ENCODE measurements at regions not wholly inside any gene's neighbourhood (a gene's known extent, or its start where the extent isn't known, plus 50 kb on each side); places are given as distances from the start of the nearest gene placed in this dataset.
"Not testable (repeated sequence)": the region's sequence is repeated elsewhere in the genome, so short reads cannot be mapped to it uniquely, and the experiment has no call there.

DNA sequence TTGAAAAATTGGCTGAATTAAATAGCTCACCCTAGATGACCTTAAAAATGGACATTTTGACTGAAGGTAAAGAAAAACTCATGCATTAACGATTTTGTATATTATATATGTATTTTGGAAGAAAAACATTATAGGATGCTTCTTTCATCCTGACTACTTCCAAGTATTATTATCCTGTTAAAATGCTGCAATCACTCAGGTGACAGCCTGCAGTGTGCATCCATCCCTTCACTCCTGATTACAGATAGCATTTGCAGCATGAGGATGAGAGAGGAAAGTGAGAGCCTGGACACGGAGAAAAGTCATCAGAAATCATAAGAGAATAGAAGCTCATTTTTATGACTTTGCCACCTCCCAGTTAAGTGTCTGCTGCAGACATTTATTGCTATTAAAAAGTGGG is 1055.6 kb downstream of the PCDH17 start:
- H3K9ac ChIP-seq (ENCODE audit: low read length): no peak overlapping the region
- no peak overlapping the region for H3K4me3 ChIP-seq (ENCODE audit: low read length)
- H3K4me1 ChIP-seq (ENCODE audit: low read length): no peaks in the 10 kb centered on the region
- no peaks in the 10 kb centered on the region for H3K36me3 ChIP-seq (ENCODE audit: insufficient read depth, low read length)
- no peaks in the 10 kb centered on the region for H3K79me2 ChIP-seq (ENCODE audit: low read length)
- no peak for DNase-seq
- no peaks in the 10 kb centered on the region for H3K9me2 ChIP-seq (replicated peaks; ENCODE audit: insufficient read depth, low read length)
- no peak overlapping the region for H2AFZ ChIP-seq (ENCODE audit: low read length)
- no peaks in the 10 kb centered on the region for H3K27me3 ChIP-seq (ENCODE audit: low read length)
- no peak overlapping the region for H3K27ac ChIP-seq (ENCODE audit: low read length)
- no peaks in the 10 kb centered on the region for H4K20me1 ChIP-seq (ENCODE audit: insufficient read depth, low read depth, low read length)
- H3K4me2 ChIP-seq (ENCODE audit: low read depth, low read length, poor library complexity, severe bottlenecking): no peak overlapping the region
- peaks cover 23% of the 10 kb centered on the region for H3K9me3 ChIP-seq (ENCODE audit: low read length)

DNA sequence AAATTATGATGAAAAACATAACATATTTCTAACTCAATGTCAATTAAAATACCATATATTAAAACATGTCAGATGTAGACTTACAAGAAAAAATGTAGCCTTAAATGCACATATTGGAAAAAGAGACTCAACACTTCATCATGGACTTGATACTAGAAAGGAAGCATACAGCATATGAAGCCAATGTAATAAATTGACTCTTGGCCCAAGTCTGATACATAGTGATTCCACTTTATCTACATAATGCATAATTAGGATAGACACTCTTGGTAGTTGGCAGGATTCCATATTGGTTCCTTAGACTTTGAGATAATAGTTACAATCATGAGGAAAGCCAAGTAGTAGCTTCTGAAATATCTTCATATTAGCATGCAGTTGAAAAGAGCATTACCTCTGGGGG is 1067.0 kb downstream of the PCDH17 start:
- no peaks in the 10 kb centered on the region for H4K20me1 ChIP-seq (ENCODE audit: insufficient read depth, low read depth, low read length)
- H3K9me3 ChIP-seq (ENCODE audit: low read length): peaks cover 24% of the 10 kb centered on the region
- no peaks in the 10 kb centered on the region for H3K79me2 ChIP-seq (ENCODE audit: low read length)
- H3K4me1 ChIP-seq (ENCODE audit: low read length): no peaks in the 10 kb centered on the region
- H3K27me3 ChIP-seq (ENCODE audit: low read length): no peaks in the 10 kb centered on the region
- H3K4me3 ChIP-seq (ENCODE audit: low read length): no peak overlapping the region
- H3K9me2 ChIP-seq (replicated peaks; ENCODE audit: insufficient read depth, low read length): no peaks in the 10 kb centered on the region
- DNase-seq: no peak
- H3K27ac ChIP-seq (ENCODE audit: low read length): no peak overlapping the region
- H3K9ac ChIP-seq (ENCODE audit: low read length): no peak overlapping the region
- no peak overlapping the region for H3K4me2 ChIP-seq (ENCODE audit: low read depth, low read length, poor library complexity, severe bottlenecking)
- no peak overlapping the region for H2AFZ ChIP-seq (ENCODE audit: low read length)
- H3K36me3 ChIP-seq (ENCODE audit: insufficient read depth, low read length): no peaks in the 10 kb centered on the region

DNA sequence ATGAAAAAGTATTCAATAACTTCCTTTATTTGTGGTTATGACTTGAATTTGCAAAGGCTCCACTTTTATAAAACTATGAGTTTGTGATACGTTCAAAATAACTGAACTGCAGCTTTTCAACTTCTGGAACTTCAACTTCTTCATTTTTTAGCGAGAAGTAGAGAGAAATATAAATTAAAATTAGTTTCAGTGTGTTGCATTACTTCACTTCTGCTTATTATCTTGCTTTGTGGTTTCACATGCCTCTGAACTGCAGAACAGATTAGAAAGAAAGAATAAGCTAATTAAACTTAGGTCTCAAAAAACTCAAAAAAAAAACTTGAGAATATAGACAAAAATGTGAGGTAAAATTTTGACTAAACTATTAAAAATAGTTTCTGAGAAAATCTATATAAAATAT is 1073.4 kb downstream of the PCDH17 start:
- H3K27me3 ChIP-seq (ENCODE audit: low read length): no peaks in the 10 kb centered on the region
- no peaks in the 10 kb centered on the region for H3K79me2 ChIP-seq (ENCODE audit: low read length)
- no peaks in the 10 kb centered on the region for H3K36me3 ChIP-seq (ENCODE audit: insufficient read depth, low read length)
- DNase-seq: no peak
- no peak overlapping the region for H3K4me3 ChIP-seq (ENCODE audit: low read length)
- H4K20me1 ChIP-seq (ENCODE audit: insufficient read depth, low read depth, low read length): no peaks in the 10 kb centered on the region
- no peak overlapping the region for H3K27ac ChIP-seq (ENCODE audit: low read length)
- no peak overlapping the region for H3K9ac ChIP-seq (ENCODE audit: low read length)
- H3K4me2 ChIP-seq (ENCODE audit: low read depth, low read length, poor library complexity, severe bottlenecking): no peak overlapping the region
- H3K4me1 ChIP-seq (ENCODE audit: low read length): no peaks in the 10 kb centered on the region
- H3K9me2 ChIP-seq (replicated peaks; ENCODE audit: insufficient read depth, low read length): no peaks in the 10 kb centered on the region
- peaks cover 46% of the 10 kb centered on the region for H3K9me3 ChIP-seq (ENCODE audit: low read length)
- no peak overlapping the region for H2AFZ ChIP-seq (ENCODE audit: low read length)

DNA sequence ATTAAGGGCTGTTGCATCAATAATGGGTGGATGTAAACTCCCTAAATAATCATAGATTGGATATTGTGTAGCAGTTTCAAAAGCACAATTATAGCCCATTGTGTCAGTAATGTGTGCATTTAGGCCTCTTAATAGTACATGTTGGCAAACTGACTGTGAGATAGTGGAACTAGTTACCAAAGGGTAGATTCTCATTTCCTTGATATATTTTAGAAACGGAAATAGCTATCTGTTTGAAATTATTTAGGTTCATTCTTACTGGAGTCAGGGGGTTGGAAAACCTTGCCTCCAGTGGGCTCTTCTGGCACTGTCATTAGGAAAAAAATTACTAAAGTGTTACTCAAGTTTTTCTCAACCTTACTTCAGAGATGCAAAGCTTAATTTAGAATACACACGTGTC is 1074.9 kb downstream of the PCDH17 start:
- no peaks in the 10 kb centered on the region for H4K20me1 ChIP-seq (ENCODE audit: insufficient read depth, low read depth, low read length)
- no peaks in the 10 kb centered on the region for H3K9me2 ChIP-seq (replicated peaks; ENCODE audit: insufficient read depth, low read length)
- no peak overlapping the region for H3K4me2 ChIP-seq (ENCODE audit: low read depth, low read length, poor library complexity, severe bottlenecking)
- H3K9me3 ChIP-seq (ENCODE audit: low read length): peaks cover 44% of the 10 kb centered on the region
- H2AFZ ChIP-seq (ENCODE audit: low read length): no peak overlapping the region
- no peak overlapping the region for H3K27ac ChIP-seq (ENCODE audit: low read length)
- H3K4me3 ChIP-seq (ENCODE audit: low read length): no peak overlapping the region
- H3K9ac ChIP-seq (ENCODE audit: low read length): no peak overlapping the region
- H3K36me3 ChIP-seq (ENCODE audit: insufficient read depth, low read length): no peaks in the 10 kb centered on the region
- H3K79me2 ChIP-seq (ENCODE audit: low read length): no peaks in the 10 kb centered on the region
- DNase-seq: no peak
- H3K27me3 ChIP-seq (ENCODE audit: low read length): no peaks in the 10 kb centered on the region
- H3K4me1 ChIP-seq (ENCODE audit: low read length): no peaks in the 10 kb centered on the region

DNA sequence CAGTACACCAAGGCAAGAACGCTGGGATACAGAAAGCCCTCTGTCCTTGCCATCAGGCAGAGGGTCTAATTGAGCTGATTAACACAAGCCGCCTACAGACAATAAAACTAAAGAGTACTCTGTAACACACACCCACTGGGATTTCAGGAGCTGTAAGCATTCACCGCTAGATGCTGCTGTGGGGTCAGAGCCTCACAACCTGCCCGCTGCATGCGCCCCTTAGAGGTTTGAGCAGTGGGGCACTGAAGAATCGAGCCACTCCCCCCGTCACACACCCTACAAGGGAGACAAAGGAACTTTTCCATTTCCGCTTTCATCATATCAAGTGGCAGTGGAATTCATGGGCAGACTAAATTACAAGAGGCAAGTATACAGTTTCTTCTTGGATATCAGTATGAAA is 1080.6 kb downstream of the PCDH17 start:
- peak; percentile 41 for DNase-seq
- no peaks in the 10 kb centered on the region for H3K4me1 ChIP-seq (ENCODE audit: low read length)
- no peak overlapping the region for H3K9ac ChIP-seq (ENCODE audit: low read length)
- no peak overlapping the region for H3K4me3 ChIP-seq (ENCODE audit: low read length)
- peaks cover 27% of the 10 kb centered on the region for H3K9me3 ChIP-seq (ENCODE audit: low read length)
- no peak overlapping the region for H2AFZ ChIP-seq (ENCODE audit: low read length)
- H3K9me2 ChIP-seq (replicated peaks; ENCODE audit: insufficient read depth, low read length): no peaks in the 10 kb centered on the region
- no peaks in the 10 kb centered on the region for H3K27me3 ChIP-seq (ENCODE audit: low read length)
- H3K4me2 ChIP-seq (ENCODE audit: low read depth, low read length, poor library complexity, severe bottlenecking): no peak overlapping the region
- no peaks in the 10 kb centered on the region for H3K79me2 ChIP-seq (ENCODE audit: low read length)
- H3K27ac ChIP-seq (ENCODE audit: low read length): no peak overlapping the region
- no peaks in the 10 kb centered on the region for H4K20me1 ChIP-seq (ENCODE audit: insufficient read depth, low read depth, low read length)
- no peaks in the 10 kb centered on the region for H3K36me3 ChIP-seq (ENCODE audit: insufficient read depth, low read length)

DNA sequence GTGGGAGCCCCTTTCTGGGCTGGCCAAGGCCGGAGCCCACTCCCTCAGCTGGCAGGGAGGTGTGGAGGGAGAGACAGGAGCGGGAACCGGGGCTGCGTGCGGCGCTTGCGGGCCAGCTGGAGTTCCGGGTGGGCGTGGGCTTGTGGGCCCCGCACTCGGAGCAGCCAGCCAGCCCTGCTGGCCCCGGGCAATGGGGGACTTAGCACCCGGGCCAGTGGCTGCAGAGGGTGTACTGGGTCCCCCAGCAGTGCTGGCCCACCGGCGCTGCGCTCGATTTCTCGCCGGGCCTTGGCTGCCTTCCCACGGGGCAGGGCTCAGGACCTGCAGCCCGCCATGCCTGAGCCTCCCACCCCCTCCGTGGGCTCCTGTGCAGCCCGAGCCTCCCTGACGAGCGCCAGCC is 1082.5 kb downstream of the PCDH17 start:
- not testable (repeated sequence) for H3K4me2 ChIP-seq (ENCODE audit: low read depth, low read length, poor library complexity, severe bottlenecking); H3K27ac ChIP-seq (ENCODE audit: low read length); H2AFZ ChIP-seq (ENCODE audit: low read length); DNase-seq; H3K4me1 ChIP-seq (ENCODE audit: low read length); H3K79me2 ChIP-seq (ENCODE audit: low read length); H3K36me3 ChIP-seq (ENCODE audit: insufficient read depth, low read length); H3K9me2 ChIP-seq (replicated peaks; ENCODE audit: insufficient read depth, low read length); H4K20me1 ChIP-seq (ENCODE audit: insufficient read depth, low read depth, low read length); H3K4me3 ChIP-seq (ENCODE audit: low read length); H3K9ac ChIP-seq (ENCODE audit: low read length); H3K27me3 ChIP-seq (ENCODE audit: low read length)
- peaks cover 22% of the 10 kb centered on the region for H3K9me3 ChIP-seq (ENCODE audit: low read length)

DNA sequence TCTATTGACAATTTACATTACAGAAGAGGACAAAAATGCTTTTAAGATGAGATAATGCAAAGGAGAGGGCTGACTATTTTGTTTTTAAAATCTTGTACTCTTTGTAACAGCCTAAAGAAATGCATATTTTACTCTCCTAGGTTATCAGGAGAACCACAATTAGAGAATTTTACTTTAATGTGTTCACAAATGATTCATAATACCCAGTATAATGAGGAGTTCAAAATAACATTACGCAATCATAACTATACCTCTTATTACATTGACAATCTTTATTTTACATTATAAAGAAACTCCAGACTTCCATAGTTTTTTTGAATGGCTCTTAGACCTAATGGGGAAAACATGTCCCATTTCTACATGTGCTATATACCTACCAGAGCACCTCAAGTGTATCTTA is 1089.7 kb downstream of the PCDH17 start:
- Histone ChIP-seq H3K4me3 (ENCODE audit: low read length) (no peak overlapping the region), H4K20me1 (ENCODE audit: insufficient read depth, low read depth, low read length) (no peaks in the 10 kb centered on the region)

DNA sequence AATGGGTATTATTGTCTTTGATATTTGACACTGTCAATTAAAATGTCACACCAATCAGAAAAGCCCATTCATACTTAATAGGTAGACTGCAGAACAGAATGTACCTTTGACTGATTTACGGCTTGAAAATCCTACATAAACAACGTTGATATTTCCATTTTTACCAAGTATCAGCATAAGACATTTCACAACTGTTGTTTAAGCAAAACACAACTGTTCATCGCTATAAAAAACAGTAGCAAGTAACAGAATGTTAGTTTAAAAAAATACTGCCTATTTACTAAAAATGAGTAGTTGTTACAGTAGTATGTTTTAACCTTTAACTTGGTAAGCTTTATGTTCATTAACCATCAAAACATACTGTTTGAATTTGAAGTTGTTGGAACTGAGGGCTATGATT is 1096.6 kb downstream of the PCDH17 start:
- H3K9ac ChIP-seq (ENCODE audit: low read length): no peak overlapping the region
- H3K4me2 ChIP-seq (ENCODE audit: low read depth, low read length, poor library complexity, severe bottlenecking): no peak overlapping the region
- no peak overlapping the region for H3K27ac ChIP-seq (ENCODE audit: low read length)
- H3K9me3 ChIP-seq (ENCODE audit: low read length): peaks cover 36% of the 10 kb centered on the region
- H3K36me3 ChIP-seq (ENCODE audit: insufficient read depth, low read length): no peaks in the 10 kb centered on the region
- H3K9me2 ChIP-seq (replicated peaks; ENCODE audit: insufficient read depth, low read length): no peaks in the 10 kb centered on the region
- no peak overlapping the region for H3K4me3 ChIP-seq (ENCODE audit: low read length)
- no peak for DNase-seq
- H3K4me1 ChIP-seq (ENCODE audit: low read length): no peaks in the 10 kb centered on the region
- H4K20me1 ChIP-seq (ENCODE audit: insufficient read depth, low read depth, low read length): no peaks in the 10 kb centered on the region
- H2AFZ ChIP-seq (ENCODE audit: low read length): no peak overlapping the region
- no peaks in the 10 kb centered on the region for H3K79me2 ChIP-seq (ENCODE audit: low read length)
- no peaks in the 10 kb centered on the region for H3K27me3 ChIP-seq (ENCODE audit: low read length)

More for the DNA sequence above, 1089.7 kb downstream of the PCDH17 start:
- no peaks in the 10 kb centered on the region for H3K4me1 ChIP-seq (ENCODE audit: low read length)
- H3K79me2 ChIP-seq (ENCODE audit: low read length): no peaks in the 10 kb centered on the region
- no peak overlapping the region for H3K27ac ChIP-seq (ENCODE audit: low read length)
- H3K27me3 ChIP-seq (ENCODE audit: low read length): no peaks in the 10 kb centered on the region
- DNase-seq: no peak
- H3K36me3 ChIP-seq (ENCODE audit: insufficient read depth, low read length): no peaks in the 10 kb centered on the region
- no peak overlapping the region for H3K9ac ChIP-seq (ENCODE audit: low read length)
- peaks cover 29% of the 10 kb centered on the region for H3K9me3 ChIP-seq (ENCODE audit: low read length)
- H3K4me2 ChIP-seq (ENCODE audit: low read depth, low read length, poor library complexity, severe bottlenecking): no peak overlapping the region
- no peaks in the 10 kb centered on the region for H3K9me2 ChIP-seq (replicated peaks; ENCODE audit: insufficient read depth, low read length)
- H2AFZ ChIP-seq (ENCODE audit: low read length): no peak overlapping the region

DNA sequence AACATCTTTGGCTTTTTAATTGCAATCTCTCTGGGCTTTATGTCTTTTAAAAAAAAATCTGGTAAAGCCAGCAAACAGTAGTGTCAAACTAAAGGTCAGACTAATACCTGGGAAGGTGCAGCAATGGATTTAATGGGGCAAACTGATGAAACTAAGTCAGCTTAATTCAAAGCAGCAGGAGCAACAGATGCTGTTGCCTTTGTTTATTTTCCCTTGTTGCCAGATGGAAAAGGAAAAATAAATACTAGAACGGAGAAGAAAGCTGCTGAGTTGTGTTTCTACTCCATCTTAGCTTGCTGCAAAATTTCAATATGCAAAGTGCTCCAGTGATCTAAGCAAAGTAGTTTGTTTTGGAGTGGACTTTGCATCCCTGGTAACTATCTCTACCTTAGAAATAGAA is 1097.8 kb downstream of the PCDH17 start:
- no peak for DNase-seq
- no peaks in the 10 kb centered on the region for H3K79me2 ChIP-seq (ENCODE audit: low read length)

More for the DNA sequence above, 1097.8 kb downstream of the PCDH17 start:
- H3K36me3 ChIP-seq (ENCODE audit: insufficient read depth, low read length): no peaks in the 10 kb centered on the region
- no peak overlapping the region for H3K9ac ChIP-seq (ENCODE audit: low read length)
- H4K20me1 ChIP-seq (ENCODE audit: insufficient read depth, low read depth, low read length): no peaks in the 10 kb centered on the region
- H3K4me3 ChIP-seq (ENCODE audit: low read length): no peak overlapping the region
- H2AFZ ChIP-seq (ENCODE audit: low read length): no peak overlapping the region
- peaks cover 35% of the 10 kb centered on the region for H3K9me3 ChIP-seq (ENCODE audit: low read length)
- no peaks in the 10 kb centered on the region for H3K4me1 ChIP-seq (ENCODE audit: low read length)
- H3K9me2 ChIP-seq (replicated peaks; ENCODE audit: insufficient read depth, low read length): no peaks in the 10 kb centered on the region
- no peaks in the 10 kb centered on the region for H3K27me3 ChIP-seq (ENCODE audit: low read length)
- no peak overlapping the region for H3K27ac ChIP-seq (ENCODE audit: low read length)
- no peak overlapping the region for H3K4me2 ChIP-seq (ENCODE audit: low read depth, low read length, poor library complexity, severe bottlenecking)
